H1 (cell line): ENCODE measurements at regions not wholly inside any gene's neighbourhood (a gene's known extent, or its start where the extent isn't known, plus 50 kb on each side); places are given as distances from the start of the nearest gene placed in this dataset.

Experiments used
- CTCF ChIA-PET: fragments of 300-600 bp; sonication (Branson Sonifier 250); formaldehyde crosslinking; loops from one replicate; lab custom pipeline; 2021; ENCODE audit not compliant: partially characterized antibody; lab: Charles Lee
- POLR2A ChIA-PET: fragments of 300-600 bp; sonication (Branson Sonifier 250); formaldehyde crosslinking; loops from one replicate; lab custom pipeline; 2021; ENCODE audit warnings: inconsistent platforms; ENCODE audit not compliant: partially characterized antibody; lab: Charles Lee
- DNase-seq, 2 experiments: peaks; one replicate each; pipeline versions ENCODE4 v3.0.0 to v3.0.0-alpha.2; 2010 to 2022; ENCODE audit warnings: low spot score in 2 of 2, low read depth in 1 of 2, mixed read lengths in 1 of 2
- FAIRE-seq: peaks from 2 replicates; lab custom pipeline; 2011; peaks lifted over from hg19 to GRCh38; lab: Jason Lieb, UNC
- H2AFZ ChIP-seq: 2 replicates; pipeline ENCODE4 v1.8.1; 2012; ENCODE audit warnings: low read length, inconsistent platforms
- H2AK5ac ChIP-seq: 2 replicates; pipeline ENCODE4 v1.6.1; 2013; ENCODE audit warnings: low read depth, low read length
- H2BK120ac ChIP-seq: replicated peaks from 2 replicates; pipeline ENCODE3; 2013; ENCODE audit warnings: low read depth, low read length, inconsistent platforms
- H2BK12ac ChIP-seq: 2 replicates; pipeline ENCODE4 v1.6.1; 2013; ENCODE audit warnings: low read depth, low read length
- H2BK15ac ChIP-seq: 2 replicates; pipeline ENCODE4 v1.6.1; 2013; ENCODE audit warnings: low read length
- H2BK20ac ChIP-seq: 2 replicates; pipeline ENCODE4 v1.6.1; 2013; ENCODE audit warnings: low read length
- H2BK5ac ChIP-seq: 2 replicates; pipeline ENCODE4 v1.6.1; 2013; ENCODE audit warnings: low read depth, low read length
- H3K14ac ChIP-seq: 2 replicates; pipeline ENCODE4 v1.6.1; 2013; ENCODE audit warnings: inconsistent platforms; ENCODE audit not compliant: insufficient read length
- H3K18ac ChIP-seq: 2 replicates; pipeline ENCODE4 v1.6.1; 2013; ENCODE audit warnings: low read length; ENCODE audit errors: extremely low read depth
- H3K23ac ChIP-seq: 2 replicates; pipeline ENCODE4 v1.6.1; 2013; ENCODE audit warnings: inconsistent platforms; ENCODE audit not compliant: insufficient read length
- H3K23me2 ChIP-seq: 2 replicates; pipeline ENCODE4 v1.6.1; 2013; ENCODE audit warnings: low read depth, low read length
- H3K27ac ChIP-seq: 2 replicates; pipeline ENCODE4 v1.6.1; 2011; ENCODE audit warnings: low read depth, low read length, inconsistent platforms
- H3K27me3 ChIP-seq, 4 experiments: replicated peaks in 1 of 4; 1 replicate in 1 of 4; 2 replicates in 3 of 4; pipeline versions ENCODE4 v1.6.1 to v1.8.1; 2011 to 2013; ENCODE audit warnings: low read length in 3 of 4, mild to moderate bottlenecking in 3 of 4, inconsistent platforms in 2 of 4, mixed read lengths in 2 of 4, moderate library complexity in 1 of 4; ENCODE audit not compliant: control insufficient read depth in 3 of 4, insufficient read depth in 3 of 4; ENCODE audit errors: extremely low read depth in 1 of 4
- H3K36me3 ChIP-seq, 4 experiments: 2 replicates each; pipeline versions ENCODE4 v1.6.1 to v1.8.1; 2011 to 2013; ENCODE audit warnings: mild to moderate bottlenecking in 4 of 4, low read length in 3 of 4, moderate library complexity in 2 of 4, control low read depth in 1 of 4, inconsistent platforms in 1 of 4; ENCODE audit not compliant: insufficient read depth in 4 of 4, control insufficient read depth in 2 of 4
- H3K4ac ChIP-seq: replicated peaks from 2 replicates; pipeline ENCODE3; 2013; ENCODE audit warnings: low read length, low read depth, mixed read lengths, inconsistent platforms; ENCODE audit not compliant: insufficient read length
- H3K4me1 ChIP-seq, 4 experiments: replicated peaks in 1 of 4; 1 replicate in 1 of 4; 2 replicates in 3 of 4; pipeline versions ENCODE4 v1.6.1 to v1.8.1; 2011 to 2013; ENCODE audit warnings: low read length in 3 of 4, inconsistent platforms in 2 of 4, mixed read lengths in 1 of 4; ENCODE audit not compliant: insufficient read depth in 4 of 4, control insufficient read depth in 3 of 4
- H3K4me2 ChIP-seq, 2 experiments: 2 replicates each; pipeline versions ENCODE4 v1.6.1 to v1.8.1; 2011 to 2013; ENCODE audit warnings: low read depth in 2 of 2, low read length in 2 of 2, control low read depth in 1 of 2, inconsistent platforms in 1 of 2, mild to moderate bottlenecking in 1 of 2; ENCODE audit not compliant: insufficient read depth in 1 of 2
- H3K4me3 ChIP-seq, 4 experiments: fragments of 200-600, 300-600 bp in 1 of 4; sonication (generic), shearing (Covaris generic), sonication (Bioruptor Twin) in 1 of 4; 2 replicates each; pipeline versions ENCODE4 v1.5.1 to v1.8.1; 2011 to 2016; ENCODE audit warnings: low read length in 4 of 4, low read depth in 3 of 4, control low read depth in 2 of 4, inconsistent platforms in 2 of 4, mild to moderate bottlenecking in 2 of 4, mixed read lengths in 1 of 4, moderate library complexity in 1 of 4; ENCODE audit not compliant: insufficient read depth in 2 of 4; ENCODE audit errors: extremely low read depth in 1 of 4
- H3K56ac ChIP-seq: replicated peaks from 2 replicates; pipeline ENCODE3; 2013; ENCODE audit warnings: low read depth, mild to moderate bottlenecking, mixed read lengths, low read length, inconsistent platforms; ENCODE audit not compliant: insufficient read length
- H3K79me1 ChIP-seq: 2 replicates; pipeline ENCODE4 v1.6.1; 2013; ENCODE audit warnings: low read depth, low read length, control low read depth
- H3K79me2 ChIP-seq, 2 experiments: 2 replicates each; pipeline versions ENCODE4 v1.6.1 to v1.8.1; 2012 to 2013; ENCODE audit warnings: low read length in 2 of 2, mild to moderate bottlenecking in 2 of 2, inconsistent platforms in 1 of 2; ENCODE audit not compliant: insufficient read depth in 2 of 2, control insufficient read depth in 1 of 2
- H3K9ac ChIP-seq, 4 experiments: replicated peaks in 1 of 4; 1 replicate in 1 of 4; 2 replicates in 3 of 4; pipeline versions ENCODE4 v1.6.1 to v1.8.1; 2011 to 2013; ENCODE audit warnings: low read depth in 3 of 4, low read length in 3 of 4, control low read depth in 2 of 4, mild to moderate bottlenecking in 2 of 4, moderate library complexity in 2 of 4, inconsistent platforms in 1 of 4; ENCODE audit errors: extremely low read depth in 1 of 4
- H3K9me3 ChIP-seq, 2 experiments: 2 replicates each; pipeline versions ENCODE4 v1.6.1 to v1.8.1; 2012 to 2013; ENCODE audit warnings: mild to moderate bottlenecking in 2 of 2, moderate library complexity in 2 of 2, control low read depth in 1 of 2, inconsistent platforms in 1 of 2, low read depth in 1 of 2, low read length in 1 of 2, mixed read lengths in 1 of 2; ENCODE audit not compliant: insufficient read depth in 2 of 2
- H4K20me1 ChIP-seq, 2 experiments: replicated peaks in 1 of 2; 2 replicates each; pipeline versions ENCODE3 to v1.8.1; 2011 to 2013; ENCODE audit warnings: inconsistent platforms in 2 of 2, low read length in 2 of 2, mild to moderate bottlenecking in 1 of 2; ENCODE audit not compliant: insufficient read depth in 2 of 2, control insufficient read depth in 1 of 2
- H4K5ac ChIP-seq: 2 replicates; pipeline ENCODE4 v1.6.1; 2013; ENCODE audit warnings: low read length, low read depth, mixed read lengths, inconsistent platforms; ENCODE audit not compliant: insufficient read length
- H4K8ac ChIP-seq: 2 replicates; pipeline ENCODE4 v1.8.0; 2013; ENCODE audit warnings: mild to moderate bottlenecking, moderate library complexity, low read length, inconsistent platforms; ENCODE audit not compliant: insufficient read depth; ENCODE audit errors: extremely low read depth
- H4K91ac ChIP-seq: replicated peaks from 2 replicates; pipeline ENCODE3; 2013; ENCODE audit warnings: low read length, mixed read lengths, inconsistent platforms; ENCODE audit not compliant: insufficient read length
- BRCA1 ChIP-seq: IDR thresholded peaks from 2 replicates; pipeline ENCODE4 v1.6.1; 2012; ENCODE audit warnings: low read depth, low read length, improper control_type of control experiment
- CBX5 ChIP-seq: fragments of 300-800, 300-1000 bp; sonication (generic); IDR thresholded peaks from 2 replicates; pipeline ENCODE4 v1.7.1; 2016; ENCODE audit warnings: antibody characterized with exemption, low read length, low read depth
- CTBP2 ChIP-seq: IDR thresholded peaks from 2 replicates; pipeline ENCODE4 v1.7.0; 2011; ENCODE audit warnings: borderline replicate concordance, mild to moderate bottlenecking, moderate library complexity, mixed read lengths, low read length; ENCODE audit not compliant: insufficient read depth, insufficient read length
- GABPA ChIP-seq: IDR thresholded peaks from 2 replicates; pipeline ENCODE4 v1.6.1; 2011; ENCODE audit warnings: mild to moderate bottlenecking, low read length, moderate library complexity, borderline replicate concordance; ENCODE audit not compliant: insufficient read depth
- GTF2F1 ChIP-seq: IDR thresholded peaks from 2 replicates; pipeline ENCODE4 v1.6.1; 2012; ENCODE audit warnings: low read depth, low read length, improper control_type of control experiment, borderline replicate concordance
- JUND ChIP-seq: IDR thresholded peaks from 2 replicates; pipeline ENCODE4 v1.6.1; 2011; ENCODE audit warnings: mild to moderate bottlenecking, improper control_type of control experiment, low read length
- KDM5A ChIP-seq: fragments of 200-600 bp; IDR thresholded peaks from 2 replicates; pipeline ENCODE4 v1.7.1; 2012; ENCODE audit warnings: mild to moderate bottlenecking, low read length, inconsistent platforms, mixed read lengths
- RAD21 ChIP-seq, 2 experiments: IDR thresholded peaks in 1 of 2; conservative IDR thresholded peaks in 1 of 2; 2 replicates each; pipeline ENCODE4 v1.6.1; 2011; ENCODE audit warnings: low read depth in 2 of 2, low read length in 2 of 2, improper control_type of control experiment in 1 of 2, inconsistent platforms in 1 of 2, mild to moderate bottlenecking in 1 of 2, moderate library complexity in 1 of 2
- RFX5 ChIP-seq: IDR thresholded peaks from 2 replicates; pipeline ENCODE4 v1.6.1; 2011; ENCODE audit warnings: low read depth, low read length, improper control_type of control experiment, borderline replicate concordance
- SUZ12 ChIP-seq: fragments of 200-600 bp; sonication (generic); IDR thresholded peaks from 2 replicates; pipeline ENCODE4 v1.6.1; 2012; ENCODE audit warnings: mild to moderate bottlenecking, inconsistent platforms, low read length, moderate library complexity, mixed read lengths
- WGBS, 2 experiments: shearing (Covaris generic) in 1 of 2; methylation state at CpG; one replicate each; pipeline versions ENCODE4 v1.1.6 to v1.1.7; 2013 to 2015; ENCODE audit warnings: low lambda C conversion rate in 2 of 2, mixed read lengths in 2 of 2, inconsistent platforms in 1 of 2, low coverage in 1 of 2, missing lambda C conversion rate in 1 of 2; ENCODE audit not compliant: insufficient replicate concordance in 2 of 2, insufficient coverage in 1 of 2, insufficient read length in 1 of 2; ENCODE audit errors: extremely low coverage in 1 of 2, missing lambda C conversion rate in 1 of 2; 5-methylcytosine and 5-hydroxymethylcytosine counted together
- TF ChIP-seq, protein P1 (sequence below): IDR thresholded peaks from 2 replicates; pipeline ENCODE4 v1.6.1; 2012; ENCODE audit warnings: low read length, inconsistent platforms

GRCh38 chr1:229032375-229032774, 238.5 kb upstream of the RAB4A start:
- Histone ChIP-seq H4K91ac (no peak overlapping the region), H4K5ac (no peak overlapping the region), H2BK120ac (no peak overlapping the region), H2BK15ac (no peak overlapping the region), H3K14ac (no peak overlapping the region), H2BK20ac (peak overlapping the region; percentile 81; the same call in 1 of the 2 replicates), H3K56ac (no peak overlapping the region), H3K4me2 (no peak overlapping the region), H3K18ac (no peak overlapping the region), H2BK12ac (no peak overlapping the region), H2BK5ac (no peak overlapping the region), H4K20me1 (no peaks in the 10 kb centered on the region), H3K27ac (no peak overlapping the region), H4K8ac (no peak overlapping the region), H3K4ac (no peak overlapping the region), H3K79me1 (no peaks in the 10 kb centered on the region), H2AK5ac (no peak overlapping the region), H3K36me3 (no peaks in the 10 kb centered on the region), H3K9ac (no peak overlapping the region), H3K23me2 (peaks cover 3% of the 10 kb centered on the region; the same call in 1 of the 2 replicates), H3K79me2 (no peaks in the 10 kb centered on the region), H3K9me3 (no peaks in the 10 kb centered on the region), H3K27me3 (peaks cover 0 to 3% (median 0%) of the 10 kb centered on the region in 4 experiments; a peak in 3 of 7 replicates), H3K4me1 (peaks cover 8 to 21% (median 14%) of the 10 kb centered on the region in 4 experiments), H3K4me3 (no peak overlapping the region), H2AFZ (no peak overlapping the region), H3K23ac (no peak overlapping the region)
- WGBS, 2 experiments: 81% methylated on average over 1 of the region's 1 CpG; no CpG with 5 or more reads in 1 of the 2 experiments
- TF ChIP-seq JUND (no peak), RFX5 (no peak), CBX5 (no peak), GTF2F1 (no peak), SUZ12 (no peak), KDM5A (no peak), BRCA1 (no peak), GABPA (no peak), CTBP2 (no peak), RAD21 (IDR thresholded peaks at IDR 0.05 in 1 of 2, conservative IDR thresholded peaks at IDR 0.05 in 1 of 2; ENCODE audit: low read depth in 2 of 2, low read length in 2 of 2) (no peak)
- TF ChIP-seq, protein P1, sequence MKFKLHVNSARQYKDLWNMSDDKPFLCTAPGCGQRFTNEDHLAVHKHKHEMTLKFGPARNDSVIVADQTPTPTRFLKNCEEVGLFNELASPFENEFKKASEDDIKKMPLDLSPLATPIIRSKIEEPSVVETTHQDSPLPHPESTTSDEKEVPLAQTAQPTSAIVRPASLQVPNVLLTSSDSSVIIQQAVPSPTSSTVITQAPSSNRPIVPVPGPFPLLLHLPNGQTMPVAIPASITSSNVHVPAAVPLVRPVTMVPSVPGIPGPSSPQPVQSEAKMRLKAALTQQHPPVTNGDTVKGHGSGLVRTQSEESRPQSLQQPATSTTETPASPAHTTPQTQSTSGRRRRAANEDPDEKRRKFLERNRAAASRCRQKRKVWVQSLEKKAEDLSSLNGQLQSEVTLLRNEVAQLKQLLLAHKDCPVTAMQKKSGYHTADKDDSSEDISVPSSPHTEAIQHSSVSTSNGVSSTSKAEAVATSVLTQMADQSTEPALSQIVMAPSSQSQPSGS: no peak
- ChIA-PET POLR2A (interaction anchor here (1.2 kb wide), 1 partner anchor 9 kb away, joined by 3 read pairs; no protein-coding TSS in a partner anchor), CTCF (interaction anchor here (1.0 kb wide), 1 partner anchor 9 kb away, joined by 3 read pairs; no protein-coding TSS in a partner anchor)
- FAIRE-seq: no peak
- DNase-seq: no peak
